Stimulated activated CD8-positive, alpha-beta memory T cell treated with anti-CD3 and anti-CD28 coated beads, Interleukin-7, amount 100 ng/mL, for 4 hours (primary cell): ENCODE measurements at regions not wholly inside any gene's neighbourhood (a gene's known extent, or its start where the extent isn't known, plus 50 kb on each side); places are given as distances from the start of the nearest gene placed in this dataset.
"Not testable (repeated sequence)": the region's sequence is repeated elsewhere in the genome, so short reads cannot be mapped to it uniquely, and the experiment has no call there.

Experiments
- DNase-seq, 2 donors: peaks; one replicate each; pipeline ENCODE4 v3.0.0-alpha.2; 2020; ENCODE audit warnings: low read depth in 2 of 2

DNA sequence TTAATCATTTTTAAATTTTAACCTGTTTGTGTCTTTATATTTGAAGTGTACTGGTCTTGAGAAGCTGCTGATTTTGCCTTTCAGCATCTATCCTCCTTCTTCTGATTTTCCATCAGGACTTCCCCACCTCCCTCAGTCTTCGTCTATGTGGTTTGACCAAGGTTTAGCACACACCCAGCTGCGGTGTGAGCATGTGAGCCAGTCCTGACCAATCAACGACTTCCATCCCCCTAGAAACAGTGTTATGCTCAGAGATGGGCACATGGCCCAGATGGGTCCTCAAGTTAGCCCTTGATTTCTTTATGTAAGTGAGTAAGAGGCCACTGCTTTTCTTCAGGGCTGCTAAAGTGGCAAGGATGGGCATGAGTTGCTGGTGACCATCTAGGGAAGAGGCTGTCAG is 190.8 kb downstream of the MATN1 start:
- DNase-seq: no peak

DNA sequence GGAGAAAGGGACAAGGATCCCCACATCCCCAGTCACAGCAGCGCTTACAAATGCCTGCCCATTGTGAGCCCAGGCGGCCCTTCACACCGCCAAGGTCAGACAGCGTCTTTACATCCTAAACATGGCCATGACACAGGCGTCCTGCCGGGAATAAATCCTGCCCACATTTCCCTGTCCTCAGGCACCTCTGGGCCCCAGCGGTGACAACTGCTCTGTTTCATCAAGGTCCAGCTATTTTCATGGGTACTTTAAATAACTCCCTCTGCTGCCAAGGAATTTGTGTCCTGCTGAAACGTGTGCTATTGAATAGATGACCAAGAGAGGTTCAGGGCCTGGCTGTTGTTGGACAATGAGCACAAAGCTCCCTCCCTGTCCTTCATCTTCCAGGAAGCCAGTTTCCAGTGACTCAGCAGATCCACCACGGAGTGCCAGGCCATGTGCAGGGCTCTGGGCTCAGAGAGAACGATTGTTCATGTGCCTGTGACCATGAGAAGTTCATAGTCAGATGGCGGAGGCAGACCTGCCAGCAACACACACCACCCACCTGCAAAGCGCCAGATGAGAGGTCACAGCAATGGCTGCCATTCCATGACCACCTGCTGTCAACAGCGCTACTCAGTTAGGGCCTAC is 195.8 kb downstream of the MATN1 start:
- no peak for DNase-seq

DNA sequence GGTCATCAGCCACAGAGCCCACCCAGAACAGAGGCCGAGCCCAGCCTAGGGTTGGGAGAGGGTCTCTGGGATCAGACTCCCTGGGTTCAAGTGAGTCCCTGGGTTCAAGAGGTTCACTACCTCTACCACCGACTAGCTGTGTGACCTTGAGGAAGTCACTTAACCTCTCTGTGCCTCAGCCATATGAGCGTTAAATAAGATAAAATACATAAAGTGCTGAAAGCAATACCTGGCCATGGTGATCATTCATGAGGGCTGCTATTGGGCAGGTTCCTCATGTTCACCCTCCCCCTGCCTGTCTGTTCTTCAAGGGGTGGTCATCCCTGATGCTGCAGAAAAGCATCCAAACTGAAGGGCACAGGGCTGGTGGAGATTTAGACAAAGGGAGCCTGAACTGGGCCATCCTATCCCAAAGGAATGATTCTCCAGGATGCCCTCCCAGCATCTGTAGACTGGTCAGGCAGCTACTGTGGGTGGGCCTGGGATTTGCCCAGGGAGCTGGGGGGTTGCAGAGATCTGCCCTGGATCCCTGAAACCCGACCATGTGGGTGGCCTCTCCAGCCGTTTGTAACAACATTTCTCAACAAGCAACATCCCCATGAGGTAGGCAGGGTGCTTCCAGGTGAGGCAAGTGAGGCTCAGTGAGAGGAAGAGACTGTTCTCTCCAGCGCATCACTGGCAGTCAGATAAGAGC is 196.6 kb downstream of the MATN1 start:
- DNase-seq: no peak

DNA sequence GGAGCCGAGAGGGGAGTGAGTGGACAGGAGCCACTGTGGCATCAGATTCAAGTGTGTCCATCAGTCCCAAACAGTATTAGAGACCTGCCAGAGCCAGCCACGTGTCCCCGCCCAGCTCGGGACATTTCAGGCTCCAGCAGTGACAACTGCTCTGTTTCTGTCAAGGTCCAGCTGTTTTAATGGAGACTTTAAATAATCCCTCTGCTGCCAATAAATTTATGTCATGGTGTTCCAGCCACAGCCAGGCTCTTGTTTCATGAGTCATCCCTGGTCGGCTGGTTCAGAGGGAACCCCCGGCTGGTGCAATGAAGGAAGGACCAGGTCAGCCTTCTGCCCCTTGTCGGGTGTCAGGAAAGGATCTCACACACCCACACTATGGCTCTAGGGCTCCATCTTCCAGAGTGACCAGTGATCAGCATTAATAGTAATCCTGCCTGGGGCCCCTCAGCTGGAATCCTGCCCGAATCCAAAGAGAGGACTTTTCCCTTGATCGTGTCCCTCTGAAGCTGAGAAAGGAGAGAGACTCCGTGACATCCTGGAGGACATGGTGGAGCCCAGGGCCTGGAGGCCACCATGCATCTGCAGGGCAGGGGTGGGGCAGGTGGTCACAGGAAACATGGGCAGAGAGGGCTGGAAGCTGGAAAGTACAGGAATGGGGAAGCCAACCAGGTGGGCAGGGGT is 197.3 kb downstream of the MATN1 start:
- DNase-seq: no peak

DNA sequence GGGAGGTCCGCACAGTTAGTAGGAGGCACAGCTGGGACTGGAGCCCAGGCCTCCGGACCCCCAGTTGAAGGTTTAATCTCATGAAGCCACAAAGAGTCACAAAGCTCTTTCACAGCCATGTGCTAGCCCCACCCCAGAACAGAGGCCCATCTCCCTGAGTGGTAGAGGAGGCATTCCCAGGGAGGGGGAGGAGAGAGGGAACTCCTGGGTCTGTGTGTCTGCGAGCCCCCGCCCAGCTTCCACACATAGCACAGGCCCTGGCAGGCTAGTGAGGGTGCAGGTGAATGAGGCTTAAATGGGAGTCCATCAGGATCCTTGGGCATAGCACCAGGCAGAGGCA is 197.8 kb downstream of the MATN1 start:
- no peak for DNase-seq

DNA sequence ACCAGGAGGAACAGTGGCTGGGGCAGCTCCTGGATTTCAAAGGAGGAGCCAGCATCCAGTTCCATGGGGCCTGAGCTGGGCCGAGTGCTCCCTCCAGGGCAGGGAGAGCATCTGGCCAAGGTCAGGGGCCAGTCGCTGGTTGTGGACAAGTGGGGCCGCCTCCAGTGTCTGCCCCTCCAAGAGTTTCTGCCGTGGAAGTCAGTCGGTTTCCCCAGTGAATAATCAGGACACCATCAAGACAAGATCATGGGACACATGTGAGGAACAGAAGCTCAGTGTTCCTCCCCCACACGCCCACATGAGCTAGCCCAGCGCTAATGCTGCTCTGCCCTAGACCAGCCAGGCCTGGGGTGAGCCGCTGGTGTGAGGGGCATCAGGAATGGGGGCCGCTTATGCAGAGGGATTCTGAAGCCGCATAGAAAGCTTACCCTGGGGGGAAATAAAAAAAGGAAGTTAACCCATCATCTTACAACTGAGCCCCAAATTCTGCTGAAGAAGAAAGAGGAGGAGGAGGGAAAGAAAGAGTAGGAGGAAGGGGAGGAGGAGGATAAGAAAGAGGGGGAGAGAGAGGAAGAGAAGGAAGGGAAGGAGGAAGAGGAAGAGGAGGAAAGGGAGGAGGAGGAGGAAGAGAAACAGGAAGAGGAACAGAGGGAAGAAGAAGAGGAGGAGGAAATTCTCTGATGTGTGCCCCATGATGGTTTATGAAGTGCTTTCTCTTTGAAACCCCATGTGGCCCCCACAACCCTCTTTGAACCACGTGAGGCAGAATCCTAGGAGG is 198.4 kb downstream of the MATN1 start:
- no peak for DNase-seq

DNA sequence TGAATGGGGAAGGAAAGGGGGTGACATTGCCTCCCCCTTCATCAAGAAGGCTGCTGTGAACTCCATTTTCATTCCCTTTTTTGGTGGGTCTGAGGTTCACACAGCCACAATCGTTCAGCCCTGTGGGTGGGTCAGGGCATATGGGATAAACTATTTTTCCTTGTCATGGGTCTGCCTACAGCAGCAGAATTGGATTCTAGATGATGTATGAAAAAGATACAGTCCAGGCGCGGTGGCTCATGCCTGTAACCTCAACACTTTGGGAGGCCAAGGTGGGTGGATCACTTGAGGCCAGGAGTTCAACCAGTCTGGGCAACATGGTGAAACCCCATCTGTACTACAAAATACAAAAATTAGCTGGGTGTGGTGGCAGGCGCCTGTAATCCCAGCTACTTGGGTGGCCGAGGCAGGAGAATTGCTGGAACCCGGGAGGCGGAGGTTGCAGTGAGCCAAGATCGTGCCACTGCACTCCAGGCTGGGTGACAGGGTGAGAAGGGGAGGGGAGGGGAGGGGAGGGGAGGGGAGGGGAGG is 199.3 kb downstream of the MATN1 start:
- not testable (repeated sequence) for DNase-seq

DNA sequence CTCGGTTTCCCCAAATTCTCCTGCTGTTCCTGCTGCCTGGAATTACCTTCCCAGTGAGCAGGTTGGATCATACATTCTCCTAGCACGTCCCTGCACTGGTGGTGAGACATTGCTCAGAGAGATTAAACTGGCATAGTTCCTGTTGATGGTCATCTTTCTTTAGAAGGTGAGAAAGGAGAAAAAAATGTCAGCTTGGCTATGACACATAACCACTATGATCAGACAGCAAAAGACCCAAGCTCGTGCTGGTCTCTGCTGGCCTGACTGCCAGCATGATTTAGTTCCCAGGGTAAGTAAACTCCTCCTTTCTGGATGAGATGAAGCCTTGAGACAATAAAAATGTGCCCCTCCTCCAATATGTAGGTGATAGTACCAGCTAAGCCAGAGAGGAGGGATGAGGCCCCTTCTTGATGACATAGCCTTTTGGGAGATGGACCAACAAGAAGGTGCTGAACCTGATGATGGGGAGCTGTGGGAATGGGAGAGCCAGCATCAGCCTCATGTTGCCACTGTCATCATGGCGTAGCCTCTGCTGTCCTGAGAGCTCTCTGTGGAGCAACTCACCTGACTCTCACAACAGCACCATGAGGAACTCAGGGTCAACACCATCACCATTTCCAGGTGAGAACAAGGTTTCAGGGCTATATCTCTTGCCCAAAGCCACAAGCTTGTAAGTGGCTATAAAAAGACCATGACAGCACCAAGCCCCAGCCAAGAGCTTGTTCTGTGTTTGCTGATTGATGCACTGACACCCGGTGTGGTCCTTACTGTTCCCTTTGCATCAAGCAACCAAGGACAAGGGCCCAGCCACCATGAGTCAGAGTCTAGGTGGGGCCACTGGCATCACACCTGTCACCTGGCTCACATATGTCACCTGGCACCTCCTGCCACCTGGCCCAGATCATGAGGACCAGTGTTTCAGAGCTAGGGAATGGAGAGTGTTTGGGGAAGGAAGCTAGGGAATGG is 200.0 kb downstream of the MATN1 start:
- DNase-seq: no peak

DNA sequence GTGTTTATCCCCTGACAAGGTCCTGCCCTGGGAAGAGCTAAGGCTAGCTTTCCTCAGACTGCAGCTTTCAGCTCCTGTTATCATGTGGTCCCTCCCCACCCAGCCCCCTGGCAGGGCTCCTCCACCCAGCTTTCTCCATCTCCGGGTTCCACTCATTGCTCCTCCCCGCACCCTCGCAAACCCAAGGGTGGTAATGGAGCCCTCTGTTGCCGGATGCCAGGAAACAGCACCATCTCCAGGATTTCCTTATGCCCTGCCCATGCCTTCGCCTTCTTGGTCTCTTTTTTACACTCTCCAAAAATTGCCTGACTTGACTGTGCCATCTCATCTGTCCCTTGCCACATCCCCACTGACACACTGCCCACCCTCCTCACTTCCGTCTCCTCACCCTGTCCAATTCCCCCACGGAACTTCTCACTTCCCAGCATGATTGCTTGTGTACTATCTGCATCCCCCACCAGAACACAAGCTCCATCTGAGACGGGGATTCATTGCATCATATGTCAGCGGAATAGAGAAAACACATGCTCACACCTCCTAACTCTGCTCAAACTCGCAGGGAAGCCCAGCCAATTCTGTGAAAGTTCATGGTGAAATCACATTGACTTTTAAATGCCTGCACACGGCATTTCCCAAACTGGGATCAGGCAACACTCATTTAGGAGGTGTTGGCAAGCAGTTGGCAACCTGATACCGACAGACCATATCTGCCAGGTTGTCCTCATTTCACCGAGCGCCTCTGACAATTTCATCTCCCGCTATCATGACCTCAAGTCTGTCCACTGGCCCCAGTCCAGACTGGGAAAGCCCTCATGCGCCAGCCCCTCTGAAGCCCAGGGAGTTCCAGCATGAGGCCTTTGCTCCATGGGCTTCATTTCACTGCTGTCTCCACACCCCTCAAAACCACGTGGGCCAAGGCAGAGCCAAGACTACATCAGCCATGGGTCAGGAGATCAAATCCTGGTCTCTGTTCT is 201.1 kb downstream of the MATN1 start:
- DNase-seq: no peak

DNA sequence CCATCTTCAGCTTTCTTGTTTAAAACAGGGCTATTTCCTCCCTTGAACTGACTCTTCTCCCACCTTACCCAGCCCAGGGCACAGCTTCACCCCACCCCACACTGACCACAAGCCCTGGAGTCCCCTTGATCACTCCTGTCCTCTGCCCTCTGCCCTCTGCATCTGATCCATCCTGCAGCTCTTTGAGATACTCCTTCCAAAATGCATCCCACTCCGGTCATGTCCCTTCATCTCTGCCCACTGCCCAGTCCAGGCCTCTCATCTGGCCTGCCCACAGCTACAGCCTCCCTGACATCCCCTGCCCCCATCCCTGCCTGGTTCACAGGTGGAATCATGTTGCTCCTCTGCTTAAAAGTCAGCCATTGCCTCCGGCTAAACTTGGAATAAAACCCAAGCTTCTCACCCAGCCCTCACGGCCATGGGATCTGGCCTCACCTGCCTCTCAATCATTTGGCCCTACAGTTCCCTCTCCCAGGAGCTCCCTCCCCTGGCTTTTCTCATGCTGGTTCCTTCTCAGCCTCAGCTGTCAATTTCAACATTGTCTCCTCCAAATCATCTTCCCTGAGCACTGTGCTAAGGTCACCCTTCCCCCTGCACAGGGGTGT is 202.0 kb downstream of the MATN1 start:
- no peak for DNase-seq

DNA sequence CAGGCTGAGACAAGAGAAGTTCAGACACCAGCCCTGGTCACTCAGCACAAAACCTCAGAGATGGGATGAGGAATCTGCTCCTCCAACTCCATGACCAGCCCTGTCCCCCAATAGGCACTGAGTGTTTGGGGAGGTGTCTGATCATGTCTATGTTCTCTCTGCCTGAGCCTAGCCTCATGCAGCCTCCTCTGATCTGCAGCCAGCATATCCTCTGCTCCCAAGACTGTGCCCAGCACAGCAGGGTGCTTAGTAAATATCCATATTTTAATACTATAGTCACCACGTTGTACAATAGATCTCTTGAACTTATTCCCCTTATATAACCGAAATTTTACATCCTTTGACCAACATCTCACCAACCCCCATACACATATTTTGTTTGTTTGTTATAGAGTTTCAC is 202.9 kb downstream of the MATN1 start:
- DNase-seq: no peak

DNA sequence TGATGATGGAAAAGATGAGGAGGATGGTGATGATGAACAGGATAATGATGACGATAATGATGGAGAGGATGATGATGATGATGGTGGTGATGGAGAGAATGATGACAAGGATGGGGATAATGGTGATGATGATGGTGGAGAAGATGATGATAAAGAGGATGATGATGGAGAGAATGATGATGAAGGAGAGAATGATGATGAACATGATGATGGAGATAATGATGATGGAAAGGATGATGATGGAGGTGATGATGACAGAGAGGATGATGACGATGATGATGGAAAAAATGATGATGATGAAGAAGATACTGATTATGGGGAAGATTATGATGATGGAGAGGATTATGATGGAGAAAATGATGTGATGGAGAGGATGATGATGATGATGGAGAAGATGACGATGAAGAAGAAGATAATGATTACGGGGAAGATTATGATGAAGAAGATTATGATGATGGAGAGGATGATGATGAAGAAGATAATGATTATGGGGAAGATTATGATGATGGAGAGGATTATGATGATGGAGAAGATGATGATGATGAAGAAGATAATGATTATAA is 204.1 kb downstream of the MATN1 start:
- DNase-seq: no peak

DNA sequence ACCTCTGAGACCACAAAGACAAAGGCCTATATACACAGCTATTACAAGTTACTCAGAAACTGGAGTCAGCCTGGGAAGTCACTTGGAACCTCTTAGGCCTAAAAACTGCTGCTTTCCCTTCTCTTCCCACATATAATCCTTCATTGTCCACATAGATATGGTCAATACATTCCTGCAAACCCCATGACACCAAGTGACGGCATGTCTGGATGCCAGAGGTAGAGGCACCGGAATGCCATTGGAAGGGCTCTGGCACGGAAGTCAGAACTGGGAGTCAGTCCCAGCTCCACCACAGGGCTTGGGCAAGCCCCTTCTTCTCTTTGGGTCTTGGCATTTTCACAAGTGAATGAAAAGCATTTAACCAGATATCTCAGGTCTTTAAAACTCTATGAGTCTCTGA is 204.7 kb downstream of the MATN1 start:
- DNase-seq: no peak

DNA sequence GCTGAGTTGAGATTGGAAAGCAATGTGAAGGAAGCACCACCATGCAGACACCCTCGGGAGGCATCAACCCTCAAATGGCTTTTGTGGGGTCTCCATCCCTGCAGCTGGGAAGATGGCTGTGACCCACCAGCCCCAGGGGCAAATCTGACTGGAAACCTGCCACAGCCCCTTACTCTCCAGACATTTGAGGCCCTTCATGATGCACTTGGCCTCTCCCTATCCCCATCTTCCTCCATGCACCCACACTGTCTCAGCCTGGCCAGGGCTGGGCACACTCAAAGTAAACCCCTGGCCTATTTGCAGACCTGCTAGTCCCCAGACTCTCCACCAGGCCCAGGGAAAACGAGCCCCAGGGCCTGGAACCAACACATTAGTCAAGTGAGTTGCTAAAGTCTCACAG is 205.2 kb downstream of the MATN1 start:
- DNase-seq: no peak

DNA sequence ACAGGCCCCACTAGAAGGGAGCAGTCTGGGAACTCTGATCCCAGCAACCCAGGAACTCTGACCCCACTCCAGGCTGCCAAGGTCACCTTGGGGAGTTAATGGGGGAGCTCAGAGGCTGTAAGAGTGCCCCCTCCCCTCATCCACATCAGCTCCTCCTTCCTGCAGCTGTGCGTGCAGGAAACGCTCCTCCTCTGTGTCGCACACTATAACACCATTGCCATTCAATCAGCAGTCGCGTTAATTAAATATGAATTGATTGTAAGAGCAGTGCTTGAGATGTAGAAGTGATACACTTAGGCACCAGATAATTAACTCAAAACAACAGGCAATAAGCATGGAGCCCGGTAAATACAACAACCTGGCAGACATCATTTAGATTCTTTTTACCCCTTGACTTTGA is 205.7 kb downstream of the MATN1 start:
- not testable (repeated sequence) for DNase-seq

DNA sequence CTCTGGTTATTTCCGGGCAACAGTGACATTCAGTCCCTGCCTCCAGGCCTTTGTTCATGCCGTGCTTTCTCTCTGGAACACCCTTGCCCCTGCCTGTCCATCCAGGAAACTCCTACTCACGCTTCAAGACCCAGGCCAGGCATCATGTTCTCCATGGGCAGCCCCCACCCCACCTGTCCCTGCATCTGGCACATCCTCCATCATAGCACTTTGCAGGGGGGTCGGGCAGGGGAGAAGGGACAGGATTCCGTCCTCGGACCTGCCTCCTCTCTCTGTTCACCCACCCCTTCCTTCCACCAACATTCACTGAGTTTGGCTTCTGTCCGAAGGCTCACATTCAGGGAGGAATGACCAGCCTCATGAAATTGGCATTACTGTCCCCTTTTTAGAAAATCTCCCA is 206.1 kb downstream of the MATN1 start:
- DNase-seq: not testable (repeated sequence)

DNA sequence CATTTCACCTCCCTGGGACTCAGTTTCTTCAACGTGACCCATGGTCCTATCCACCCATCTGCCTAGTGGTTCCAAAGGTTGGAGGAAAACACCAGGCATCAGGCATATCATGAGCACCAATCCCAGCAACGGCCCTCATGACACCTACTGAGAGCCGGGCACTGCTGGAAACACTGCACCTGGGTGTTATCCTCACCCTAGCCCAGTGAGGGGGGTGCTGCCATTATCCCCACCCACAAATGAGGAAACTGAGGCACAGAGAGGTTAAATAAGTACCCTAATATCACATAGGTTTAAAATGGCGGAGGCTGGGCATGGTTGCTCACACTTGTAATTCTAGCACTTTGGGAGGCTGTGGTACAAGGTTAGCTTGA is 206.9 kb downstream of the MATN1 start:
- DNase-seq: no peak

DNA sequence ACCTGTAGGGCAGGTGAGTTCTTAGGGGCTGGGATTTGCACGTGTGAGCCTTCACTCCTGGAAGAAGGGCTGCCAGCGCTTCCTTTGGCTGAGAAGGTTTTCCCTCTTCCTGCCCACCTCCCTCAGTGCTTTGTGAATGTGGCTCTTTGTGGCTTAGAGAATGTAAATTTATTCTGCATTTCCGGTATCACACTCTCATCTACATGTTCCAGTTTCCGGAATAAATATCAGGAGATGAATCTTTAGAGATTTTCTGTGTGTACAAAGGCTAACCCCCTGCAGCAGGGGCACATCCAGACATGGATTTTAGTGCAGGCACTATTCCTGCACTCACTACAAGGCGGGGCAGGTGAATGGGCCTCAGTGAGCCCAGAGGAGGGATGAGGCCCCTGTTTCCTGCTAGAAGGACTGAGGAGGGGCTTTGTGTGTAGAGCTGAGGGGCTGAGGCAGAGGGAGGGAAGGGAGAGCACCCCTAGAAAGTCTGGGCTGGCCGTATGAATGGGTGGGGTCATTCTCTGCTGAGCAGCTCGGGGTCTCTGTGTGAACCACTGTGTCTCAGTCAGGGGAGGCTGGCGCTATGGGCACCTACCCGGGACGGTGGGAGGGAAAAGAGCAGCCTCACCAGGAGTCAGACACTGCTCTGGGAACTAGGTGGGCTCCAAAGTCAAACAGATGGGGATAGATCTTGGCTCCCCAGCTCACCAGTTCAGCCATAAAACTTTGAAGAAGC is 207.5 kb downstream of the MATN1 start:
- no peak for DNase-seq

DNA sequence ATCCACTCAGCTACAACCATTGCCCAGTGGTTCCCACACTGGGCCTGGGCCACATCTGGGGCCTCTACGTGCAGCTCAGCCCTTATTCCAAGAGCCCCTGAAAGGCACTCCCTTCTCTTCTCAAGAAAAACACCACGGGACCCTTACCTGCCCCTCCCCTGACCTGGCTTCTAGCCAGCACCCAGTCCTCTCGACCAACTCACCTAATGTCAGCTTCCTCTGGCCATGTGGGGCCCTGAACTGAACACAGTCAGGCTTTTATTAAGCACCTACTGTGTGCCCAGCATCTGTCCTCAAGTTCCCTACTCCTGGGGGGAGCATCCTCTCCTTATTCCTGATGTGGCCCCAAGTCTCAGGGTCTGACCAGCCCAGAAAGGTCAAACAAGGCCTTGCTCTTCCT is 208.4 kb downstream of the MATN1 start:
- DNase-seq: no peak
